Medulla oblongata (tissue), 1 donor: ENCODE measurements at regions not wholly inside any gene's neighbourhood (a gene's known extent, or its start where the extent isn't known, plus 50 kb on each side); places are given as distances from the start of the nearest gene placed in this dataset.
"Not testable (repeated sequence)": the region's sequence is repeated elsewhere in the genome, so short reads cannot be mapped to it uniquely, and the experiment has no call there.

ENCODE experiments used
- DNase-seq: peaks from one replicate; pipeline ENCODE4 v3.0.0-alpha.2; 2015; ENCODE audit errors: extremely low spot score

GRCh38 chr7:131802195-131802864 lies 245.9 kb upstream of the PODXL start:
- DNase-seq: no peak

DNA sequence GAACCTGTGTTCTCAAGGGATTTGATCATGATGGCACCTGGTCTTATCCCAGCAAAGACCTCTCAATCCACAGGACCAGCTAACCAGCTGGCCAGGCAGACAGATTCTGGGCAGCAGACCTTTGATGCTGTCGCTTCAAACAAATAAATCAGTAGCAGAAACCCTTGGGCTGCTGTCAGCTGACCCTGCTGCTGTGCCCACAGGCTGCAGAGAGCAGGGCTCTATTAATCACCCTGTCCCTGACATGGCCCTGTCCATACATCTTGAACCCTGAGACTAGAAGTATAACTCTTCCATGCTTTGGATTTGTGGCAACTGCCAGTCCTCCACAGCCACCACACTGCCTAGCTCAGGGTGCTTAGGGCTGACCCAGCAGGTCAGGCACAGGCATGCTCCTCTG lies 244.1 kb upstream of the PODXL start:
- no peak for DNase-seq

- DNase-seq: no peak
Observed at GRCh38 chr7:131800008-131800407, 243.6 kb upstream of the PODXL start.

- DNase-seq: no peak
Observed at GRCh38 chr7:131797841-131798240, 241.4 kb upstream of the PODXL start.

DNA sequence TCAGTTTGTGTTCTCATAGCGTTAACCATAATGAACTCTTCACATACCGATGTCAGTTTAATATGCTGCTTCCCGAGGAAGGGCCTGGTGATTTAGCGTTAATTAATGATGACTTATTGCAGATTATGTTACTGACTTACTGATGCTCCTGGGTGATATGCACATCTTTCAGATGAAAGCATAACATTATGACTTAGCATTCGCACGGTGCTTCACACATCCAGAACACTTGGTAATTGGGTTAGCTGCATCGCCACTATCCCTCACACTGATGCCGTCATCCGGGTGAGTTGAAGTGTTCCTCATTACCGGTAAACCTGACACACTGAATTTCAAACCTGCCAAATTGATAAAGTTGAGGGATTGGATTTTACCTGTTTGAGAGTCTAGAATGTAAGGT lies 239.0 kb upstream of the PODXL start:
- no peak for DNase-seq

DNA sequence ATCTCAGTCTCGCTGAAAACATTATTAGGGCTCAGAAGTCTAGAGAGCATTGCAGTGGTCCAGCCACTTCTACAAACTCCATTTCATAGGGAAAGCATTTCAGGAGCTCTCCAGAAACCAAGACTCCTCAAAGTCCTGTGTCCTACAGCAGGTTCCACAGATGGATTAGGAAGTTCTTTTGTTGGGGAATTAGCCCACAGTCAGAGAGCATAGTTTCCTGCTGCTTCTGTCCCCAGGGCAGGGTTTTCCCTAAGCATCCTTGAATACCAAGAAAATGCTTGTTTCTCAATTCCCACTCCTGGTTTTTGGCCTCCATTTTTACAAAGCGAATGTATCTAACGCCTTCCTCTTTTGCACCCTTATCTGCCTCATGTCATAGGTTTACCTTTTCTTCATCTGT lies 235.9 kb upstream of the PODXL start:
- DNase-seq: no peak

DNA sequence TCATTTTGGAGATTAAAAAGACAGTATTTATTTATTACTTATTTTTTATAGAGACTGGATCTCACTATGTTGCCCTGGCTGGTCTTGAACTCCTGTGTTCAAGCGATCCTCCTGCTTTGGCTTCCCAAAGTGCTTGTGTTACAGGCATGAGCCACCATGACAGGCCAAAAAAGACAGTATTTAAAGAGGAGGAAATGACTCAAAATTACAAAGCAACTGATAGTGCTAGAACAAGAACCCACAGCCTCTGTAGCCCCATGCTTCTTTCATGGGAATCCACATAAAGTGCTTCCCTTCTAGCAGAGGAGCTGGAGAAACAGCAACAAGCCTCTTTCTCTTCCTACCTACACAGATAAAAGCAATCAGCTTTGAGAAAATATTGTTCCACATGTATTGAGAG lies 230.7 kb upstream of the PODXL start:
- no peak for DNase-seq

GRCh38 chr7:131786204-131786603 lies 229.8 kb upstream of the PODXL start:
- DNase-seq: no peak

DNA sequence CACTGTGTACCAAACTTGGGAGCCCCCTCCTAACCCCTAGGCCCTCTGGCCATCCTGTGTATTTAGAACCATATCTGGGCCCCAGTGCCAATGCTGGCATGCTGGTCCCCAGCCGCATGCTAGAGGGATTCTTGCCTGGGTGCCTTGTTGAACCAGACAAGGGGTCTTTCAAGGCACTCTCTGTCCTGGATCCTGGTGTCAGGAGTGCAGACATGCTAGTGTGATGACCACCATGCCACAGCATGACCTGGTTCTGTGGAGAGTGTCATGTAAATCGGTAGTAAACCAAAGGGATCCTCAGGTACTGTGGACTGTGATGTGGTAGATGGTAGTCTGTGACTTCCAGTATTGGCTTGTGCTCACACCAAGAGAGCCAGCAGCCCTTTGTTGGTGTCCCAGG lies 222.2 kb upstream of the PODXL start:
- no peak for DNase-seq

DNA sequence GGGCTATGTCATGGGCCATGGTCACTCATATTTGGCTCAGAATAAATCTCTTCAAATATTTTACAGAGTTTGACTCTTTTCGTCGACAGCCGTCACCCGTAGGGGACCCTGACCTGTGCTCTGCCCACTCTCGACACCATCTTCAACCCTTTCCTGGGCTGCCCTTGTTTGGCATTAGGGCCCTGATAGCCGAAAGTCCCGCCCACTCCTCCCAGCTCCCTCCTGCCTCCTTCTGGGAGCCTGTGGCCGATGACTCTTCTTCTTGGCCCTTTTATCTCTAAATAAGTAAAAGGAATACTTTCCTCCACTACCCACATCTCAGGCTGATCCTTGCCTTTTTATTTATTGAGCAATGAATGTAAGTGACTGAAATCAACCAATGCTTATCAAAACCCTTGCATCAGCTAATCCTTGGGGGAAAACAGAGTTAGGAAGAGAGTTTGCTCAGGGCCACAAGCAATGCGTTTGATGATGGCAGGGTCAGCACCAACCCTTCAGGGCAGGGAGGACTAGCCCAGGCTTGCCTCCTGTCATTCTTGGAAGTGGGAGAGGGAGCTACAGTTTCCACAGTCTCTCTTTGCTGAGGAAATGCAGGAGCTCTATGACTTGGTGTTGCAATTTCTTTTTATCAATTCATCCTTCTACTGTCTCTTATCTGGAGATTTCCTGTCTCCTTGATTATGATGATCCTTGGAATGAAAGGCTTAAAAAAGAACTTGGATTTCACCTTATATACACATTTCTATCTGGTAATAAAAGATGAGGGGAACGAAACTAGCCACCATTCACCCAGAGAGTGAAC lies 218.2 kb upstream of the PODXL start:
- no peak for DNase-seq

GRCh38 chr7:131773413-131773812 lies 217.0 kb upstream of the PODXL start:
- DNase-seq: no peak

DNA sequence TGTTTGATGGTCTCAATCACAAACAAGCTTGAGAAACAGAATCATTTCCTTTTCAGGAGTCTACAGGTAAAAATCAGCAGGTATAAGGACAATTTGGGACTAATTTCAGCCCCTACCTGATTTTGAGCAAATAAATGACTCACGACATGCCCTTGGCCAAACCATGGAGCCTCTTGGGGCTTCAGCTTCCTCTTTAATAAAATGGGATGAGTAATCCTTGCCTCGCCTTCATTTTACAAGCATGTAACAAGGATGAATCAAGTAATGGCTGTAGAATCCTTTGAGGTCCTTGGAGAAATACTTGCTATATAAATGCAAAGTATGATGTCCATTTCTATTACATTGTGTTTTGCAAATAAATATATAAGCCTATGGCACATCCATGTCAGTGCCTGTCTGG lies 212.8 kb upstream of the PODXL start:
- no peak for DNase-seq

- no peak for DNase-seq
Observed at GRCh38 chr7:131767591-131767990, 211.2 kb upstream of the PODXL start.

DNA sequence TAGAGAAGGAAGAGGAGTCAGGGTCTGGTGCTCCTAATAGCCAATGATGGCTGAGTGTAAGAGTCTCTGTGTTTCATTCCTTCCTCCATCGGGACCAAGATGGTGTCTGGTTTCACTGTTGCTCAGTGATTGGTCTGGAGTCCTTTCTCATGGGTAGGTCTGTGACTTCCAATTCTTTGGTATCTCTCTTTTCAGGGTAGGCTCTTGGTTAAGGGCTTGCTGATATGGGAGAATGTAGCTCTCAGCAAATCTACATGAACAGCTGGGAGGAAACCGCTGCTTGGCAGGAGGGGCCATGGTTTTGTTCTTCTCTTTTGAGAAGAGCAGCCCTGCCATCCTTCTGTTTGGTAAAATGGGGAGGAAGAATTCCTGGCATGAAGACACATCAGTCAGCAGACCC lies 209.1 kb upstream of the PODXL start:
- DNase-seq: no peak

GRCh38 chr7:131764143-131764775 lies 207.8 kb upstream of the PODXL start:
- no peak for DNase-seq

DNA sequence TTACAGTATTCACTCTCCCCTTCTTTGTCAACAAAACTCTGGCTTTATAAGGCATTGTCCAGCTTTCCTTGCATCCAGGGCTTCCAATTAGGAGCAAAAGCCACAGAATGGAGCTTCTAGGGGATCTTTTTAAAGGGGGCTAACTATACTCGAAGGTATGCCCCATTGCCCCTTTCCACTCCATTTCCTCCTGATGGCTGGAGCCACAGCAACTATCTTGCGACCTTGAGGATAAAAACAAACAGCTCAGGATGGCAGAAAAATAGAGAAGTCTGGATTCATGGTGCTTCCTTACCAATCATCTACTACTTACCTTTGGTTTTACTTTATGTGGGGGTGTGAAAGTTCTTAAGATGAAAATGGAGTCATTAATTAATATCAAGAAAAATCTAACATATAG lies 206.3 kb upstream of the PODXL start:
- no peak for DNase-seq

GRCh38 chr7:131755801-131756200 lies 199.4 kb upstream of the PODXL start:
- DNase-seq: not testable (repeated sequence)

DNA sequence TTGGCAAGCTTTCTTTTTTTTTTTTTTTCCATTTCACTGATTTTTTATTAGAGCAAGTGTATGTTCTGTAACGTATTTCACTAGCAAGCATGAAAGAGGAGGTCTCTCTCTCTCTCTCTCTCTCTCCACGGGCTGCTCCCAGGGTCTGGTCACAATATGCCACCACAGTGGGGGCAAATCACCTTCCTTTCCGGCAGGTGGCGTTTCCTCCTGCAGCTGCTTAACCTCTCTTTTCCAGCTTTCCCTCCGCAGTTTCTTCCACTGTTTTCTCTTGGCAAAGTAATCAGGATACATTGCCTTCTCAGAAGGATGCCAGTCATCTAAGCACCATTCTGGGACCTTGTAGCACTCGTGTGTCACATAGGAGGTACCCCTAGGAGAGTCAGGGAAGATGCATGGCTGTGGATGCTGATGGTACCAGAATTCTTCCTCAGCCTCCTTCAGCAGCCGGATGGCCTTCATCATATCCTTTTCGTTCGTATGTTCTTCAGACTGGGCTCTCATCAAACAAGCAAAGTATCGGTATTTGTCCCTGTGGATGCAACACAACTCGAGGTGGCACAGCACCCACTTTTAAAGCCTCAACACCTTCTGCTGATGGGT lies 197.3 kb upstream of the PODXL start:
- no peak for DNase-seq

GRCh38 chr7:131747658-131748232 lies 191.3 kb upstream of the PODXL start:
- no peak for DNase-seq

GRCh38 chr7:131745390-131746248 lies 189.2 kb upstream of the PODXL start:
- DNase-seq: no peak

DNA sequence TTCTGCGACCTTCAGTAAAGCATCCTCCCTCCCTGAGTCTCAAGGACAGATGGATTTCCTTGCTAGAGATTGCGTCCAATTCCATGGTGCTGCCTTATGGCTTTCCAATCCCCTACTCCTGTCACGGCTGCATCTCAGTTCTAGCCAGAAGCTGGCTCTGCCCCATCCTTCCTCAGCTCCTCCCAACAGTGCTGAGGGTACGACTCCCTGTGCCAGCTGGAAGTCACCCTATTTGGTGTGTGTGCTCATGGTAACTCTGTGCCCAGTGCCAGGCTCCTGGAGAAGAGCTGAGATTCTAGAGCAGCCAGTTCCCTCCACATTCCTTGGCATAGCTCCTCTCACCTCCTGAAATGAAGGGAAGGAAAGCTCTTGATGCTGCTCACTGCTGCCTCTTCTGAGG lies 185.0 kb upstream of the PODXL start:
- peak; percentile 5 for DNase-seq
